HL-60 (cell line): ENCODE measurements at regions not wholly inside any gene's neighbourhood (a gene's known extent, or its start where the extent isn't known, plus 50 kb on each side); places are given as distances from the start of the nearest gene placed in this dataset.

ENCODE experiments used
- DNase-seq, 2 experiments: peaks; one replicate each; pipeline ENCODE4 v3.0.0-alpha.2; 2010 to 2020; ENCODE audit warnings: low read depth in 1 of 2, low spot score in 1 of 2
- H3K27ac ChIP-seq: fragments of 250-450 bp; sonication (Bioruptor Pico); replicated peaks from 2 replicates; pipeline ENCODE4 v1.5.1; 2020; ENCODE audit warnings: mild to moderate bottlenecking, moderate library complexity
- H3K27me3 ChIP-seq: fragments of 250-450 bp; sonication (Bioruptor Pico); 2 replicates; pipeline ENCODE4 v1.5.1; 2021; ENCODE audit warnings: mild to moderate bottlenecking, moderate library complexity; ENCODE audit not compliant: insufficient read depth, poor library complexity, severe bottlenecking
- H3K4me3 ChIP-seq: replicated peaks from 2 replicates; pipeline ENCODE4 v1.5.1; 2011; ENCODE audit warnings: mild to moderate bottlenecking, control low read depth, low read length; ENCODE audit not compliant: insufficient read depth
- CTCF ChIP-seq: IDR thresholded peaks from one replicate; pipeline ENCODE4 v1.5.1; 2011; ENCODE audit warnings: low read length, control low read depth, inconsistent platforms; ENCODE audit not compliant: insufficient read depth
- GABPA ChIP-seq: IDR thresholded peaks from 2 replicates; pipeline ENCODE4 v1.6.1; 2012; ENCODE audit warnings: low read depth
- POLR2AphosphoS5 ChIP-seq: IDR thresholded peaks from 2 replicates; pipeline ENCODE4 v1.6.1; 2012; ENCODE audit warnings: low read depth
- REST ChIP-seq: IDR thresholded peaks from 2 replicates; pipeline ENCODE4 v1.6.1; 2012; ENCODE audit warnings: low read depth; ENCODE audit not compliant: insufficient replicate concordance
- SPI1 ChIP-seq: IDR thresholded peaks from 2 replicates; pipeline ENCODE4 v1.6.1; 2012; ENCODE audit warnings: low read depth, mild to moderate bottlenecking, borderline replicate concordance

DNA sequence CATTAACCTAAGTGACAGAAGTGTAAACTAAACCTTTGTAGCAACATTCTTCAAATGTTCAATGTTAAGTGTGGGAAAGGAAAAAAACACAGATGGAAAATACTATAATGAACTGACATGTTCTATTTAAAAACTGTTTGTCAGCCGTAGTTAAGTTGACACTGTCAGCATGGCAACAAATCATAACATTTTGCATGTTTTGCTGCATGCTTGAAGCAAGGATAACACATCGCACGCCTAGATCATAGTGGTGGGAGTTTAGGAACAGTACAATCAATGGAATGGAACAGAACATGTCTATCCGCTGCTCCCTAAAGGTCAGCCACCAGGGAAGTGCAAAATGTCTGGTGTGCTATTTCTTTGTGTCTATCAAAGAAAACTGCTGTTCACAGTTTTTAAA, 62.5 kb upstream of the ESRRG start:
- no peak for TF ChIP-seq SPI1
- TF ChIP-seq GABPA, result no peak
- TF ChIP-seq REST, result no peak
- no peak for TF ChIP-seq CTCF
- TF ChIP-seq POLR2AphosphoS5, result no peak
- Histone ChIP-seq H3K27me3 (no peaks in the 10 kb centered on the region), H3K27ac (no peak overlapping the region), H3K4me3 (no peak overlapping the region)
- no peak for DNase-seq

DNA sequence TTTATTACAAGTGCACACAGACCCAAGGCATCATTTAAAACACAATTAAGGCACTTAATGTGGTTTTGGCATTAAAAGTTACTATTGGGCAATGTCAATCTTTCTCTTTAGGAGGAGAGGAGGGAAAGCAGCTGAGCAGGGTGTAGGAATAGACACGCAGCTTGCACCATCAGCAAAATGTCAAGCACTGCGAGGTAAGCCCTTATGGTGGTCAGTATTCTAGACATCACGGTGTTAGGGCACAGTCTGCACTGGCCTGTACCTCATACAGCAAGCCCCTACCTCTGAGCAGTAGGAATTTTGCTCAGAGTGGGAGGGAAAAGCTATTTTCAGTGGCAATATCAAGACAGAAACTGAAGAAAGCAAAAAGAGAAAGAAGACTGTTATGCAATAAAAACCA, 62.0 kb upstream of the ESRRG start:
- no peak for DNase-seq
- no peak overlapping the region for H3K27ac ChIP-seq
- no peaks in the 10 kb centered on the region for H3K27me3 ChIP-seq
- TF ChIP-seq SPI1 (no peak), CTCF (no peak), REST (no peak), POLR2AphosphoS5 (no peak), GABPA (no peak)
- no peak overlapping the region for H3K4me3 ChIP-seq

DNA sequence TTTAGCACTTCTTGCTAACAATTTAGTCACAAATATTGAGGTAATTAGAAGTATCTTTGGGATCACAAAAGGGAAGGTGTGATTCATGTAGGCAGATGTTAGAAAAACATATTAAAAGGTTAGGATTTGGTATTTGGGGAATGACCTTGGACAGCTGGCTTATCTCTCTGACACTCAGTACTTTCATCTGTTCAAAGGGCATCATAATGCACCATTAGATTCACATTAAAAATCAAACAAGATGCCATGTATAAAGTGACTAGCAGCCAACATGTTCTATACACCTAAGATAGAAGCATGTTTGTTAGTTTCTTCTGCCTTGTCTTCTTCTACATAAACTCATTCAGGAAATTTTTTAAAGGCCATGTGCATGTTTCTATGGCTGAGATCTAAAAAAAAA, 56.5 kb upstream of the ESRRG start:
- Histone ChIP-seq H3K4me3 (no peak overlapping the region), H3K27me3 (no peaks in the 10 kb centered on the region), H3K27ac (no peak overlapping the region)
- TF ChIP-seq POLR2AphosphoS5 (no peak), CTCF (no peak), SPI1 (no peak), GABPA (no peak), REST (no peak)
- DNase-seq, result no peak
